ENCODE measurements at regions not wholly inside any gene's neighbourhood (a gene's known extent, or its start where the extent isn't known, plus 50 kb on each side); places are given as distances from the start of the nearest gene placed in this dataset.

- no peak for ATAC-seq
- Mint-ChIP-seq H3K36me3 (no peaks in the 10 kb centered on the region), H3K27ac (no peak overlapping the region)
Measured at GRCh38 chr3:65030014-65030627, 342.3 kb upstream of the ADAMTS9 start.

More at GRCh38 chr3:65030014-65030627, 342.3 kb upstream of the ADAMTS9 start:
- POLR2A ChIA-PET, result no interaction called here
- CTCF ChIA-PET, result no interaction called here
- Mint-ChIP-seq H3K4me3 (no peak overlapping the region), H3K27me3 (ENCODE audit: low read depth) (no peaks in the 10 kb centered on the region), H3K4me1 (peaks cover 35% of the 10 kb centered on the region), H3K9me3 (peaks cover 17% of the 10 kb centered on the region)
- TF ChIP-seq CTCF (IDR thresholded peaks at IDR 0.05) (no peak), NFATC4 (CRISPR knock-in tag; IDR thresholded peaks at IDR 0.05) (no peak), ZMAT4 (CRISPR knock-in tag; IDR thresholded peaks at IDR 0.05) (no peak), NFYB (CRISPR knock-in tag; conservative IDR thresholded peaks at IDR 0.05; ENCODE audit: low read depth) (no peak), HMGXB4 (CRISPR knock-in tag; IDR thresholded peaks at IDR 0.05) (no peak), TCF7 (CRISPR knock-in tag; IDR thresholded peaks at IDR 0.05; ENCODE audit: low read depth) (no peak), AFF4 (CRISPR knock-in tag; IDR thresholded peaks at IDR 0.05; ENCODE audit: borderline replicate concordance) (no peak), NFE2L1 (CRISPR knock-in tag; IDR thresholded peaks at IDR 0.05) (no peak), ATF3 (CRISPR knock-in tag; conservative IDR thresholded peaks at IDR 0.05) (no peak), PREB (CRISPR knock-in tag; IDR thresholded peaks at IDR 0.05; ENCODE audit: borderline replicate concordance) (no peak), SMAD3 (CRISPR knock-in tag; IDR thresholded peaks at IDR 0.05; ENCODE audit: borderline replicate concordance) (no peak), ZNF423 (CRISPR knock-in tag; IDR thresholded peaks at IDR 0.05) (no peak), IRF2 (CRISPR knock-in tag; IDR thresholded peaks at IDR 0.05; ENCODE audit: borderline replicate concordance, low read depth) (no peak)
- no peak for DNase-seq (ENCODE audit: low spot score)

Data from WTC11 (cell line).